Endodermal cell (in vitro differentiated cells): ENCODE measurements at regions not wholly inside any gene's neighbourhood (a gene's known extent, or its start where the extent isn't known, plus 50 kb on each side); places are given as distances from the start of the nearest gene placed in this dataset.
A peak's percentile ranks its signal among the peaks of the same experiment; 100 is the strongest.

Experiments
- DNase-seq: peaks from one replicate; pipeline ENCODE4 v3.0.0-alpha.2; 2017
- H3K27ac ChIP-seq: 2 replicates; pipeline ENCODE4 v1.5.1; 2013; ENCODE audit warnings: mild to moderate bottlenecking, low read depth, low read length, moderate library complexity
- H3K27me3 ChIP-seq: 2 replicates; pipeline ENCODE4 v1.6.1; 2013; ENCODE audit warnings: mild to moderate bottlenecking, low read length, moderate library complexity; ENCODE audit not compliant: insufficient read depth, control insufficient read depth, poor library complexity, severe bottlenecking
- H3K36me3 ChIP-seq: 2 replicates; pipeline ENCODE4 v1.7.0; 2013; ENCODE audit warnings: mild to moderate bottlenecking, low read length, moderate library complexity; ENCODE audit not compliant: control insufficient read depth, insufficient read depth
- H3K4me1 ChIP-seq: one replicate; pipeline ENCODE4 v1.7.0; 2013; ENCODE audit warnings: low read length; ENCODE audit not compliant: control insufficient read depth, insufficient read depth
- H3K4me3 ChIP-seq: 2 replicates; pipeline ENCODE4 v1.5.1; 2013; ENCODE audit warnings: mild to moderate bottlenecking, low read length, moderate library complexity
- H3K9ac ChIP-seq: 2 replicates; pipeline ENCODE4 v1.6.1; 2013; ENCODE audit warnings: mild to moderate bottlenecking, low read length, moderate library complexity; ENCODE audit not compliant: poor library complexity, severe bottlenecking; ENCODE audit errors: extremely low read depth
- H3K9me3 ChIP-seq: 2 replicates; pipeline ENCODE4 v1.6.1; 2013; ENCODE audit warnings: mild to moderate bottlenecking, low read length, moderate library complexity; ENCODE audit not compliant: control insufficient read depth
- H3K27ac Mint-ChIP-seq: 2 replicates; pipeline ENCODE4 v1.8.0; 2020; ENCODE audit warnings: mixed read lengths
- H3K27me3 Mint-ChIP-seq: 2 replicates; pipeline ENCODE4 v1.8.0; 2021; ENCODE audit warnings: mild to moderate bottlenecking, mixed read lengths; ENCODE audit not compliant: insufficient read depth
- H3K36me3 Mint-ChIP-seq: 2 replicates; pipeline ENCODE4 v1.8.0; 2020; ENCODE audit warnings: low read depth, mixed read lengths
- H3K4me1 Mint-ChIP-seq: 2 replicates; pipeline ENCODE4 v1.8.0; 2020; ENCODE audit warnings: mixed read lengths
- H3K4me3 Mint-ChIP-seq: 2 replicates; pipeline ENCODE4 v1.8.0; 2020; ENCODE audit warnings: mild to moderate bottlenecking, moderate library complexity, mixed read lengths
- H3K9me3 Mint-ChIP-seq: 2 replicates; pipeline ENCODE4 v1.8.0; 2020; ENCODE audit warnings: mild to moderate bottlenecking, mixed read lengths
- CTCF ChIP-seq: fragments of 200-600 bp; sonication (generic); conservative IDR thresholded peaks from 2 replicates; pipeline ENCODE4 v1.5.0; 2021; ENCODE audit warnings: antibody characterized with exemption, mild to moderate bottlenecking
- WGBS, 2 experiments: methylation state at CpG; one replicate each; pipeline versions ENCODE4 v1.1.5 to v1.1.7; 2013; ENCODE audit warnings: missing lambda C conversion rate in 2 of 2, mixed read lengths in 1 of 2; ENCODE audit not compliant: insufficient coverage in 1 of 2, insufficient read length in 1 of 2; 5-methylcytosine and 5-hydroxymethylcytosine counted together

- H3K4me1 ChIP-seq, result peaks cover 5% of the 10 kb centered on the region
- Mint-ChIP-seq H3K9me3 (peaks cover 13% of the 10 kb centered on the region), H3K4me1 (peaks cover 17% of the 10 kb centered on the region), H3K36me3 (no peaks in the 10 kb centered on the region), H3K27ac (peak overlapping the region; percentile 66), H3K4me3 (no peak overlapping the region), H3K27me3 (peaks cover 1% of the 10 kb centered on the region)
- H3K4me3 ChIP-seq, result peak overlapping the region; percentile 10
- H3K9me3 ChIP-seq, result no peaks in the 10 kb centered on the region
- WGBS, 2 experiments, result 95 to 100% methylated on average over 1 to 3 of the region's 3 CpGs
- TF ChIP-seq CTCF, result no peak
- H3K27me3 ChIP-seq, result no peaks in the 10 kb centered on the region
- peak; percentile 55 for DNase-seq
- H3K36me3 ChIP-seq, result no peaks in the 10 kb centered on the region
- no peak overlapping the region for H3K9ac ChIP-seq
- no peak overlapping the region for H3K27ac ChIP-seq
Observed at GRCh38 chr1:186512698-186513457, 52.0 kb upstream of the PDC start.

GRCh38 chr1:186511761-186512637, 51.1 kb upstream of the PDC start:
- no peaks in the 10 kb centered on the region for H3K36me3 Mint-ChIP-seq

More at GRCh38 chr1:186511761-186512637, 51.1 kb upstream of the PDC start:
- peak overlapping the region; percentile 32 for H3K27ac Mint-ChIP-seq
- Histone ChIP-seq H3K9ac (no peak overlapping the region), H3K4me1 (peaks cover 5% of the 10 kb centered on the region), H3K36me3 (no peaks in the 10 kb centered on the region), H3K27me3 (no peaks in the 10 kb centered on the region), H3K27ac (no peak overlapping the region), H3K4me3 (no peak overlapping the region), H3K9me3 (no peaks in the 10 kb centered on the region)
- no peak overlapping the region for H3K4me3 Mint-ChIP-seq
- DNase-seq, result peak; percentile 70
- H3K27me3 Mint-ChIP-seq, result no peaks in the 10 kb centered on the region
- TF ChIP-seq CTCF, result no peak
- H3K4me1 Mint-ChIP-seq, result peaks cover 17% of the 10 kb centered on the region
- 86% methylated on average over 4 to 14 of the region's 14 CpGs for WGBS, 2 experiments
- H3K9me3 Mint-ChIP-seq, result peaks cover 19% of the 10 kb centered on the region
